ENCODE measurements at regions not wholly inside any gene's neighbourhood (a gene's known extent, or its start where the extent isn't known, plus 50 kb on each side); places are given as distances from the start of the nearest gene placed in this dataset.

- no peak for TF ChIP-seq CTCF (conservative IDR thresholded peaks at IDR 0.05)
- TF ChIP-seq EZH2 (IDR thresholded peaks at IDR 0.05; ENCODE audit: low read depth): no peak
Observed at GRCh38 chr13:34793301-34793700, 148.8 kb upstream of the NBEA start.
